ENCODE measurements at regions not wholly inside any gene's neighbourhood (a gene's known extent, or its start where the extent isn't known, plus 50 kb on each side); places are given as distances from the start of the nearest gene placed in this dataset.

DNA sequence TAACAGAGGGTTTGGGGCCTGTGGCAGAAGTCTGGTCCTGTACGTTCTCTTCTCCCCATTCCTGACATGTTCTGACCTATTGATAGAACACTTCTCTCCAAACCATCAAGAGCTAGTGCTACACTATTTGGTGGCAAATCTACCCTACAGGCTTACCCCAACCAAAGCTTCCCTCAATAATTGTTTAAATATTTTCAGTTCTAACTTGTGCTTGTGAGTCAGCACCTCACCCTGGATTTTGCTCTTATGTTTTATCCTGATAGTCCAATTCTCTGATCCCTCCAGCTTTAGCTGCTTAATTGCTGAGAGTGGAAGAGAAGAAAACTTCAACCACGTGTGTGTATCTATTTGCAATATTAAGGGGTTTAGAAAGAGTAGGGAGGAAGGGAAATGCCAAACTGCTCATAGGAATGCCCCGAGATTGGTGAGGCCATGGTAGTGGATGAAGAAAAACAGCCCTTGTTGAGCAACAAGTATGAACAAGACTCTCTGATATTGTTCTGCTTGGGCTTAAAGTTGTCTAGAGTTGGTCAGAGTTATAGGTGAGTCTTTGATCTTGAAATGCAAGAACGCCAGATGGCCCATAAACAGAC lies 67.8 kb upstream of the PARD3B start:
- H3K4me1 ChIP-seq (ENCODE audit: control insufficient read depth in 2 of 2, insufficient read depth in 2 of 2, low read length in 2 of 2): peaks cover 0 to 5% of the 10 kb centered on the region in 2 donors
- no peaks in the 10 kb centered on the region for H3K27me3 ChIP-seq (ENCODE audit: control insufficient read depth in 2 of 2, insufficient read depth in 1 of 2, low read length in 1 of 2)
- DNase-seq (ENCODE audit: low read depth in 6 of 9, low spot score in 9 of 9): no peak
- 89% methylated on average over 4 of the region's 4 CpGs for WGBS
- H3K9me3 ChIP-seq (ENCODE audit: control insufficient read depth in 2 of 2, insufficient read depth in 1 of 2, low read length in 1 of 2): no peaks in the 10 kb centered on the region
- no peaks in the 10 kb centered on the region for H3K36me3 ChIP-seq (ENCODE audit: control insufficient read depth in 2 of 2, insufficient read depth in 2 of 2, low read length in 1 of 2)
- H3K27ac ChIP-seq (ENCODE audit: low read depth in 1 of 2, low read length in 1 of 2): no peak overlapping the region
- no peak overlapping the region for H3K4me3 ChIP-seq (ENCODE audit: low read length in 2 of 2)

DNA sequence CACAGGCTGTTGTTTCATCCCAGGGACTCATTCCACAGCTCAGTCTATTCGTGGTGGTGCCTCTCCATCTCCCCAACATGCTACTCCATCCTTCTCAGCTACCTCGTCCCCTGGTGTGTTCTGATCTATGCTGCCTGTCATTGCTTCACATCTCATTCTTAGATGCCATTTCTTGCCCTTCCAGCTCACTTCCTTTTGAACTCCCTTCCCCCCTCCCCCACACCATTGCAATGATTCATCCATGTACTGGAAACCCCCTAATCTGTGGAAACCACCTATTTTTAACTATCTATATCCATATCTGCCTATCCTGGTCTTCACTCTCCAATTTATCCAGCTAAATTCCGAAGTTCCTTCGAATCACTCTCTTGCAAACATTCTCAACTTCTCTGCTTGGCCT lies 65.7 kb upstream of the PARD3B start:
- Histone ChIP-seq H3K4me1 (ENCODE audit: control insufficient read depth in 2 of 2, insufficient read depth in 2 of 2, low read length in 2 of 2) (peaks cover 0 to 5% of the 10 kb centered on the region in 2 donors), H3K27ac (ENCODE audit: low read depth in 1 of 2, low read length in 1 of 2) (no peak overlapping the region), H3K36me3 (ENCODE audit: control insufficient read depth in 2 of 2, insufficient read depth in 2 of 2, low read length in 1 of 2) (no peaks in the 10 kb centered on the region), H3K4me3 (ENCODE audit: low read length in 2 of 2) (no peak overlapping the region), H3K27me3 (ENCODE audit: control insufficient read depth in 2 of 2, insufficient read depth in 1 of 2, low read length in 1 of 2) (no peaks in the 10 kb centered on the region), H3K9me3 (ENCODE audit: control insufficient read depth in 2 of 2, insufficient read depth in 1 of 2, low read length in 1 of 2) (no peaks in the 10 kb centered on the region)
- no peak for DNase-seq (ENCODE audit: low read depth in 6 of 9, low spot score in 9 of 9)
- WGBS: 88% methylated on average over 4 of the region's 4 CpGs

DNA sequence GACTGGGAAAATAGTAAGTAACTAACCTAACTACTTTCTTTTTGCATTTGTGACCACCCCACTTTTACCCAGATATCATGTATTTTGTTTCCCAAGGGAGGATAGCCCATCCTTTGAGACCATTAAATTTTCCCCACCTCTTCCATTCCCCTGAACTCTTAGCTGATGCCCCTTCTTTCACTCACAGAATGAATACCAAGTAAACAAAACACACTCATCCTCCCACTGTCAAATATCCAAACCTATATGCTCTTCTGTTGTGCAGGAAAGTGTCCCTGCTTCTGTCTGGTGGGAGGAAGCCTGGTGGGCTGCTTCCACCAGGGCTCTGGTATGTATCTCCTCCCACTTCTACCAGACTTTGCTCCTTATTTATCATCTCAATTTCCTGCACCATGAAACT lies 64.6 kb upstream of the PARD3B start:
- Histone ChIP-seq H3K27ac (ENCODE audit: low read depth in 1 of 2, low read length in 1 of 2) (no peak overlapping the region), H3K4me3 (ENCODE audit: low read length in 2 of 2) (no peak overlapping the region), H3K36me3 (ENCODE audit: control insufficient read depth in 2 of 2, insufficient read depth in 2 of 2, low read length in 1 of 2) (no peaks in the 10 kb centered on the region), H3K9me3 (ENCODE audit: control insufficient read depth in 2 of 2, insufficient read depth in 1 of 2, low read length in 1 of 2) (no peaks in the 10 kb centered on the region), H3K4me1 (ENCODE audit: control insufficient read depth in 2 of 2, insufficient read depth in 2 of 2, low read length in 2 of 2) (peaks cover 0 to 5% of the 10 kb centered on the region in 2 donors), H3K27me3 (ENCODE audit: control insufficient read depth in 2 of 2, insufficient read depth in 1 of 2, low read length in 1 of 2) (no peaks in the 10 kb centered on the region)
- DNase-seq (ENCODE audit: low read depth in 6 of 9, low spot score in 9 of 9): no peak

DNA sequence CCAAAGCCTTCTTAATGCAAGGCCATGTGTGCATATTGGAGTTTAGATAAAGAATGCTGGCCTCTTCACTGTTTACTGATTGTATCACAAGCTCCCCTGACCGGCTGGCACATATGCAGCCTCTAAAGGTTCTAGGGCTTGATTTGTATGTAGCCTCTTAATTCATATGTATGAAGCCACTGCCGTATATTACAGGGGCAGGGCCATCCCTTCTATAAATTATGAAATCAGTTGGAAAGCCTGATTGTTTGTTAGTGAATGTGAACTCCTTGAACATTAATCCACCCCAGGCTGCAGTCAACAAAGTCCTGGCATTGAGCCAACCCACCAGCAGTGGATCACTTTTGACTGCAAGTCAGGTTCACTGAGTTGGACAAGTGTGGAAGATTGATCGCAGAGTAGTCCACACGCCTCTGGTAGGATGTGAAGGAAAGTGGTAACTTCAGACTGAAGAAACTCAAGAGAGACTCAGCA lies 61.6 kb upstream of the PARD3B start:
- H3K4me3 ChIP-seq (ENCODE audit: low read length in 2 of 2): no peak overlapping the region
- WGBS: 68% methylated on average over 4 of the region's 4 CpGs
- no peaks in the 10 kb centered on the region for H3K36me3 ChIP-seq (ENCODE audit: control insufficient read depth in 2 of 2, insufficient read depth in 2 of 2, low read length in 1 of 2)
- no peaks in the 10 kb centered on the region for H3K9me3 ChIP-seq (ENCODE audit: control insufficient read depth in 2 of 2, insufficient read depth in 1 of 2, low read length in 1 of 2)
- no peaks in the 10 kb centered on the region for H3K27me3 ChIP-seq (ENCODE audit: control insufficient read depth in 2 of 2, insufficient read depth in 1 of 2, low read length in 1 of 2)
- no peak for DNase-seq (ENCODE audit: low read depth in 6 of 9, low spot score in 9 of 9)
- H3K4me1 ChIP-seq (ENCODE audit: control insufficient read depth in 2 of 2, insufficient read depth in 2 of 2, low read length in 2 of 2): peaks cover 0 to 5% of the 10 kb centered on the region in 2 donors
- no peak overlapping the region for H3K27ac ChIP-seq (ENCODE audit: low read depth in 1 of 2, low read length in 1 of 2)

DNA sequence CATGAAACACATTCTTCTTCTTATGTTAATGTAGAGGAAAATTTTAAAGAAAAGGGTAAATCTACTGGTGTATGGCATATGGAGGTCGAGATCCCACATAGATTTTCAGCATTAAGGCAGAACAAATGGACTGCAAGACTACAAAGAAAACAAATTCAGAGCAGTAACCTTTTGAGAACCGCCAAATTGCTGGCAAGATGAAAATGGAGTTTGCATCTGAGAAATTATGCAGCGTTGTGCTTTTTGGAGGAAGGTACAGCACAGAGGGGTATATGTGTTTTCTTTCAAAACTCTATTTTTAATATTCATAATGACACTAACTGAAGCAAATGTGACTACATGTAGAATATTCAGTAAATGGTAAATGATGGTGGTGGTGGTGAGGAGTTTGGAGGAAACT lies 59.0 kb upstream of the PARD3B start:
- Histone ChIP-seq H3K4me3 (ENCODE audit: low read length in 2 of 2) (no peak overlapping the region), H3K4me1 (ENCODE audit: control insufficient read depth in 2 of 2, insufficient read depth in 2 of 2, low read length in 2 of 2) (no peaks in the 10 kb centered on the region), H3K27me3 (ENCODE audit: control insufficient read depth in 2 of 2, insufficient read depth in 1 of 2, low read length in 1 of 2) (no peaks in the 10 kb centered on the region), H3K27ac (ENCODE audit: low read depth in 1 of 2, low read length in 1 of 2) (no peak overlapping the region), H3K36me3 (ENCODE audit: control insufficient read depth in 2 of 2, insufficient read depth in 2 of 2, low read length in 1 of 2) (no peaks in the 10 kb centered on the region), H3K9me3 (ENCODE audit: control insufficient read depth in 2 of 2, insufficient read depth in 1 of 2, low read length in 1 of 2) (no peaks in the 10 kb centered on the region)
- DNase-seq (ENCODE audit: low read depth in 6 of 9, low spot score in 9 of 9): no peak
- WGBS: 91% methylated on average over 3 of the region's 3 CpGs

DNA sequence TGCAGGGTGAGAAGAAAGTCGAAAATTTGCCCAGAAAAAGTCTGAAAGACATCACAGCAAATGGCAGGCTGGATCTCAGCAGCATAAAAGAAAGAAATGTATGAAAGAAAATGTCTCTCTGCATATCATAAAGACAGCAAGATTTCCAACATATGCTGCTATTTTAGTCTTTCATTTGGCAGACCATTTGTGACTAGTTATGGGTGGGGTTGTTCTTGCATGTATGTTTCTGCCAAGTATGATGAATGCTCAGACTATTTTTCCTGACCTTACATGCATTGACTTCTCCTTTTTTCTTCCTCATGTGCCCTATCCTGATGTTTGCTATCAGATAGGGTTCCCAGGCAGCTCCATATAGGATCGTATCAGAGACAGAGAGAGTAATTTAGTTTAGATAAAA lies 58.5 kb upstream of the PARD3B start:
- no peak for DNase-seq (ENCODE audit: low read depth in 6 of 9, low spot score in 9 of 9)
- Histone ChIP-seq H3K27me3 (ENCODE audit: control insufficient read depth in 2 of 2, insufficient read depth in 1 of 2, low read length in 1 of 2) (no peaks in the 10 kb centered on the region), H3K36me3 (ENCODE audit: control insufficient read depth in 2 of 2, insufficient read depth in 2 of 2, low read length in 1 of 2) (no peaks in the 10 kb centered on the region), H3K9me3 (ENCODE audit: control insufficient read depth in 2 of 2, insufficient read depth in 1 of 2, low read length in 1 of 2) (no peaks in the 10 kb centered on the region), H3K4me3 (ENCODE audit: low read length in 2 of 2) (no peak overlapping the region), H3K27ac (ENCODE audit: low read depth in 1 of 2, low read length in 1 of 2) (no peak overlapping the region), H3K4me1 (ENCODE audit: control insufficient read depth in 2 of 2, insufficient read depth in 2 of 2, low read length in 2 of 2) (no peaks in the 10 kb centered on the region)
- WGBS: 52% methylated on average over 2 of the region's 2 CpGs

DNA sequence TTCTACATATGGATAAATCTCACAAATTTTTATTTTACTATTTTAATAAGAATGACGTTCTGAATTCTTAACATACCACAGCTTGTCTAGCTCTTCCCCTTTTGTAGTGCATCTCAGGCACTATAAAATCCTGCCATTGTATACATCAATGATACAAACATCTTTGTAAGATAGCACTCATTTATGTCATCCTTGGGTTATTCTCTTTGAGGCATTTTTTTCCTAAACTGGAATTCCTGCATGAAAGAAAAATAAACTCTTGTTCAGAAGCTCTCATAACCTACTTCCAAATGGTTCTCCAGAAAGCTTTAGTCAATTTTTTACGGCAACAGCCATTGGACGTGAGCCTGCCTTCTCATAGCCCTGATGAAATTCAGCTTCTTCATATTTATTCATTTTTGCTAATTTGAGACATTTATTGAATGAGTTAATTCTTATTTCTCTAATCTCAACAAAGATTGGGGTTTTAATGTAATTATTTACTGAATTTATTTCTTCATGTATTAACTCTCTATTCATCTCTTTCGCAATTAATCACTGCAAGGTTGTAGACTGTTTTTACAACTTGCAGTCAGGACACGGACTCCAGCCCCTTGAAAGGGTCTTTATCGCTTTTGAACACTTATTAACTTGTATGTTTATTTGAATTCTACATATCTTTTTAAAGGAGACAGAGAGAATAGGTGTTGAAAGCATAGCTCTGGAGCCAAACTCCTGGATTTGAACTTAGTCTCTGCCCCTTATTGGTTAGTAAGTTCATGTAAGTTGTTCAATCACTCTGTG lies 57.6 kb upstream of the PARD3B start:
- H3K4me1 ChIP-seq (ENCODE audit: control insufficient read depth in 2 of 2, insufficient read depth in 2 of 2, low read length in 2 of 2): no peaks in the 10 kb centered on the region
- no peak overlapping the region for H3K4me3 ChIP-seq (ENCODE audit: low read length in 2 of 2)
- H3K9me3 ChIP-seq (ENCODE audit: control insufficient read depth in 2 of 2, insufficient read depth in 1 of 2, low read length in 1 of 2): no peaks in the 10 kb centered on the region
- no peaks in the 10 kb centered on the region for H3K36me3 ChIP-seq (ENCODE audit: control insufficient read depth in 2 of 2, insufficient read depth in 2 of 2, low read length in 1 of 2)
- no peaks in the 10 kb centered on the region for H3K27me3 ChIP-seq (ENCODE audit: control insufficient read depth in 2 of 2, insufficient read depth in 1 of 2, low read length in 1 of 2)
- no peak for DNase-seq (ENCODE audit: low read depth in 6 of 9, low spot score in 9 of 9)
- 94% methylated on average over 6 of the region's 6 CpGs for WGBS
- H3K27ac ChIP-seq (ENCODE audit: low read depth in 1 of 2, low read length in 1 of 2): no peak overlapping the region

DNA sequence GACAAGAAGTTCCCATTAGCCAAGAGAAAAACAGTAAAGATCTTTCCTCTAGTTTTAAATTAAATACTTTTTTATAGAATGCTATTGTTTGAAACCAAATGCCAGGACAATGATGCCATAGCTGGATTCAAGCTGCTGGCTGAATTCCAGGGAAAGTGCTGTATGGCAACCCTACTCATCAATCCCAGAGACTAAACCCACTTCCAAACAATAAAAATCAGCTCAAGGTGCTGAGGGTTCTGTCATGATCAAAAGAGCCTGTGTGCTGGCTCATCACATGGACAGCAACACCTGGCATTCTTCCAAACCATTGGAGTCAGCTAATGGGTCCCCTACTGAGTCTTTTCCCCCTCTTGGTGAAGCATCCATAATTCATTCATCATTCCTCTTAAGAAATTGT lies 53.7 kb upstream of the PARD3B start:
- H3K27me3 ChIP-seq (ENCODE audit: control insufficient read depth in 2 of 2, insufficient read depth in 1 of 2, low read length in 1 of 2): no peaks in the 10 kb centered on the region
- no peaks in the 10 kb centered on the region for H3K36me3 ChIP-seq (ENCODE audit: control insufficient read depth in 2 of 2, insufficient read depth in 2 of 2, low read length in 1 of 2)
- H3K27ac ChIP-seq (ENCODE audit: low read depth in 1 of 2, low read length in 1 of 2): no peak overlapping the region
- H3K4me1 ChIP-seq (ENCODE audit: control insufficient read depth in 2 of 2, insufficient read depth in 2 of 2, low read length in 2 of 2): no peaks in the 10 kb centered on the region
- no peak overlapping the region for H3K4me3 ChIP-seq (ENCODE audit: low read length in 2 of 2)
- DNase-seq (ENCODE audit: low read depth in 6 of 9, low spot score in 9 of 9): no peak
- no peaks in the 10 kb centered on the region for H3K9me3 ChIP-seq (ENCODE audit: control insufficient read depth in 2 of 2, insufficient read depth in 1 of 2, low read length in 1 of 2)

DNA sequence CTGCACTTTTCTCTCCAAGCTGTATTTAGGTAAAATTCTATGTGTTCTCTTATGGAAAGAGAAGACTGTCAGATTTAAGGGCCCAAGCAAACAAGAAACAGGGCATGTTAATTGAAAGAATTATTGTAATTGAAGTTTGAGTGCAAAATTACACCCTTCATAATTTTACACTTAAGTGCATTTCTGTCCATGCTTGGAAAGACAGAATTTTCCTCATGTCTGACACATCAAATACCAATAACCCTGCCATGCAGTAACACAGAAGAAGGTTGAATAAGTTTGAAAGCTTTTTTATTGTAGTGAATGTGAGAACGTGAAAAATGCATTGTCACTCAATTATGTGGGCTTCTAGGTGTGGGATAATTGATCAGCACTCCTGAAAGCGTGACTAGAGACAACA lies 52.9 kb upstream of the PARD3B start:
- Histone ChIP-seq H3K9me3 (ENCODE audit: control insufficient read depth in 2 of 2, insufficient read depth in 1 of 2, low read length in 1 of 2) (no peaks in the 10 kb centered on the region), H3K27ac (ENCODE audit: low read depth in 1 of 2, low read length in 1 of 2) (no peak overlapping the region), H3K36me3 (ENCODE audit: control insufficient read depth in 2 of 2, insufficient read depth in 2 of 2, low read length in 1 of 2) (no peaks in the 10 kb centered on the region), H3K27me3 (ENCODE audit: control insufficient read depth in 2 of 2, insufficient read depth in 1 of 2, low read length in 1 of 2) (no peaks in the 10 kb centered on the region), H3K4me1 (ENCODE audit: control insufficient read depth in 2 of 2, insufficient read depth in 2 of 2, low read length in 2 of 2) (no peaks in the 10 kb centered on the region), H3K4me3 (ENCODE audit: low read length in 2 of 2) (no peak overlapping the region)
- WGBS: 85% methylated on average over 2 of the region's 2 CpGs
- no peak for DNase-seq (ENCODE audit: low read depth in 6 of 9, low spot score in 9 of 9)

Measured in thymus (tissue), 11 donors.